IMR-90 (cell line): ENCODE measurements at regions not wholly inside any gene's neighbourhood (a gene's known extent, or its start where the extent isn't known, plus 50 kb on each side); places are given as distances from the start of the nearest gene placed in this dataset.

ENCODE experiments used
- ATAC-seq: fragments of 200-7000 bp; cut with Tn5 transposase; 2 replicates; pipeline ENCODE4 v1.9.1; 2020; ENCODE audit warnings: low read depth, mild to moderate bottlenecking, moderate library complexity
- BruUV-seq: library from RNA; stranded (reverse); fragments of 400-500 nt; replicated peaks from 2 replicates; lab custom pipeline; 2021; lab: Mats Ljungman, UMichigan
- CTCF ChIA-PET: fragments of 300-600 bp; formaldehyde crosslinking; extraction: SDS; loops from one replicate; lab custom pipeline; 2021; ENCODE audit warnings: antibody characterized with exemption; lab: Yijun Ruan, JAX
- POLR2A ChIA-PET: fragments of 300-600 bp; sonication (Branson Sonifier 250); formaldehyde crosslinking; loops from one replicate; lab custom pipeline; 2022; ENCODE audit warnings: antibody characterized with exemption; ENCODE audit not compliant: unreplicated experiment; lab: Charles Lee
- DNase-seq: peaks from one replicate; pipeline ENCODE4 v3.0.0; 2013
- H2AFZ ChIP-seq: replicated peaks from 2 replicates; pipeline ENCODE3; 2013; ENCODE audit warnings: low read length, mild to moderate bottlenecking; ENCODE audit not compliant: poor library complexity
- H2AK5ac ChIP-seq: 2 replicates; pipeline ENCODE4 v1.6.1; 2013; ENCODE audit warnings: low read depth, low read length, inconsistent platforms
- H2AK9ac ChIP-seq: replicated peaks from 2 replicates; pipeline ENCODE3; 2013; ENCODE audit warnings: mild to moderate bottlenecking, low read depth, low read length, moderate library complexity; ENCODE audit not compliant: poor library complexity
- H2BK120ac ChIP-seq: 2 replicates; pipeline ENCODE4 v1.6.1; 2013; ENCODE audit warnings: low read depth, low read length, inconsistent platforms
- H2BK15ac ChIP-seq: 3 replicates; pipeline ENCODE4 v1.6.1; 2013; ENCODE audit warnings: low read depth, low read length, inconsistent platforms
- H2BK20ac ChIP-seq: 2 replicates; pipeline ENCODE4 v1.6.1; 2013; ENCODE audit warnings: low read depth, mild to moderate bottlenecking, inconsistent platforms, low read length, moderate library complexity
- H2BK5ac ChIP-seq: 2 replicates; pipeline ENCODE4 v1.6.1; 2013; ENCODE audit warnings: mild to moderate bottlenecking, low read depth, low read length, inconsistent platforms; ENCODE audit not compliant: poor library complexity, severe bottlenecking
- H3K14ac ChIP-seq: replicated peaks from 2 replicates; pipeline ENCODE4 v1.6.1; 2013; ENCODE audit warnings: low read depth, low read length, inconsistent platforms
- H3K18ac ChIP-seq: 2 replicates; pipeline ENCODE4 v1.6.1; 2013; ENCODE audit warnings: low read depth, low read length, control low read depth
- H3K23ac ChIP-seq: 2 replicates; pipeline ENCODE4 v1.6.1; 2013; ENCODE audit warnings: low read depth, low read length, inconsistent platforms
- H3K27ac ChIP-seq: 2 replicates; pipeline ENCODE4 v1.5.1; 2013; ENCODE audit warnings: mild to moderate bottlenecking, control low read depth, low read length; ENCODE audit not compliant: insufficient read depth
- H3K27me3 ChIP-seq: 2 replicates; pipeline ENCODE4 v1.6.1; 2013; ENCODE audit warnings: low read length; ENCODE audit not compliant: control insufficient read depth, insufficient read depth
- H3K36me3 ChIP-seq: 2 replicates; pipeline ENCODE4 v1.6.1; 2013; ENCODE audit warnings: low read length, mixed read lengths; ENCODE audit not compliant: control insufficient read depth, insufficient read depth
- H3K4ac ChIP-seq: 2 replicates; pipeline ENCODE4 v1.6.1; 2013; ENCODE audit warnings: low read depth, low read length, inconsistent platforms
- H3K4me1 ChIP-seq: 2 replicates; pipeline ENCODE4 v1.6.1; 2013; ENCODE audit warnings: low read length, mixed read lengths; ENCODE audit not compliant: control insufficient read depth, insufficient read depth
- H3K4me2 ChIP-seq: 2 replicates; pipeline ENCODE4 v1.6.1; 2013; ENCODE audit warnings: low read depth, mild to moderate bottlenecking, control low read depth, low read length, moderate library complexity
- H3K4me3 ChIP-seq: 2 replicates; pipeline ENCODE4 v1.5.1; 2013; ENCODE audit warnings: low read depth, mild to moderate bottlenecking, control low read depth, low read length, moderate library complexity; ENCODE audit not compliant: insufficient read depth
- H3K56ac ChIP-seq: 2 replicates; pipeline ENCODE4 v1.6.1; 2013; ENCODE audit warnings: low read length, inconsistent platforms; ENCODE audit not compliant: insufficient read depth; ENCODE audit errors: extremely low read depth
- H3K79me1 ChIP-seq, 2 experiments: 2 replicates each; pipeline ENCODE4 v1.6.1; 2013; ENCODE audit warnings: low read length in 2 of 2, inconsistent platforms in 1 of 2, low read depth in 1 of 2
- H3K9ac ChIP-seq: 2 replicates; pipeline ENCODE4 v1.6.1; 2013; ENCODE audit warnings: low read depth, low read length, control low read depth
- H3K9me1 ChIP-seq: 2 replicates; pipeline ENCODE4 v1.6.1; 2013; ENCODE audit warnings: low read length, inconsistent platforms; ENCODE audit not compliant: insufficient read depth
- H3K9me3 ChIP-seq: 2 replicates; pipeline ENCODE4 v1.6.1; 2013; ENCODE audit warnings: low read length; ENCODE audit not compliant: control insufficient read depth, insufficient read depth
- H4K20me1 ChIP-seq: 2 replicates; pipeline ENCODE4 v1.6.1; 2013; ENCODE audit warnings: low read length, inconsistent platforms; ENCODE audit not compliant: insufficient read depth
- H4K5ac ChIP-seq: 2 replicates; pipeline ENCODE4 v1.6.1; 2013; ENCODE audit warnings: mild to moderate bottlenecking, low read depth, low read length, control low read depth
- H4K8ac ChIP-seq, 2 experiments: 2 replicates each; pipeline ENCODE4 v1.6.1; 2013; ENCODE audit warnings: low read depth in 2 of 2, low read length in 2 of 2, control low read depth in 1 of 2, inconsistent platforms in 1 of 2
- H4K91ac ChIP-seq: 2 replicates; pipeline ENCODE4 v1.6.1; 2013; ENCODE audit warnings: low read depth, low read length, inconsistent platforms; ENCODE audit not compliant: insufficient read depth
- SMC3 ChIP-seq: fragments of 150-350 bp; IDR thresholded peaks from 2 replicates; pipeline ENCODE4 v1.6.1; 2016; ENCODE audit warnings: low read depth, mild to moderate bottlenecking, antibody characterized with exemption, low read length, moderate library complexity
- WGBS, 2 experiments: methylation state at CpG; one replicate each; pipeline versions ENCODE4 v1.1.5 to v1.1.7; 2013; ENCODE audit warnings: missing lambda C conversion rate in 2 of 2; ENCODE audit not compliant: insufficient read length in 1 of 2; ENCODE audit errors: extremely low coverage in 2 of 2; 5-methylcytosine and 5-hydroxymethylcytosine counted together
- dilution Hi-C: fragments of 300-500 bp; cut with HindIII; formaldehyde crosslinking; loops from one replicate; pipeline ENCODE4 v1.14.3; 2018; ENCODE audit warnings: low sequenced_read_pairs; ENCODE audit not compliant: unreplicated experiment
- in situ Hi-C: fragments of 300-500 bp; cut with MboI; formaldehyde crosslinking; loops from 3 replicates; pipeline ENCODE4 v1.14.3; 2019; ENCODE audit warnings: low sequenced_read_pairs, inconsistent platforms, mixed read lengths
- intact Hi-C: fragments of 100-400 bp; cut with micrococcal nuclease; formaldehyde crosslinking; loops from 2 replicates; pipeline ENCODE4 v1.10.0; 2022
- TF ChIP-seq, protein P1 (sequence below): conservative IDR thresholded peaks from 2 replicates; pipeline ENCODE4 v1.5.1; 2012; ENCODE audit warnings: mild to moderate bottlenecking, low read depth, low read length, improper control_type of control experiment
- TF ChIP-seq, protein P2 (sequence below): fragments of 150-350 bp; IDR thresholded peaks from 2 replicates; pipeline ENCODE4 v1.6.1; 2017; ENCODE audit warnings: mild to moderate bottlenecking, antibody characterized with exemption, low read length, low read depth

DNA sequence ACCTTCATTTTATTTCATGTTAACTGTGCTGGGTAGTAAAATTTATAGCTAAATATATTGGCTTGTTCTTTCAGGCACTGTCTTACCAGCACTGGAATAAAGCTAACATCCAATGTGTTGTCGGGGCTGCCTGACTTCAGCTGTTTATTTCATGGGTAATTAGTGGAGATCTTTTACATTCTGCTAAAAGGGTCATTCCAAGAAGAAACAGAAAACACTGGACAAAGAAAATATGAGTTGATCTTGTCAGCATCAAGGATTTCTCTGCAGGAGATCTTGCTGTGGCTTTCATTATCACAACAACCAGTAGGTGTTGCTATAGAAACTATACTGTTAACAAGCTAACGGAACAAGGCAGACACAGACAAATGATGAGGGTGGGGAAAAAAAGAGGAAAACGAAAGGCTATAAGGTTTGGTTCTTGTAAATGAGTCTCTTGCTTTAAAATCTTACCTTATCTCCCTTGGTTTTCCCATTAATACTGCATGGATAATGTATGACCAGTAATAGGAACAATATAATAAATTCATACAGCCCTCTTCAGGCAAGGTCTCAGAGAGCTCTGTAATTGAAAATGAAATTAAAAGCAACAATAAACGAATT lies 206.8 kb downstream of the SIM1 start:
- Histone ChIP-seq H3K9ac (no peak overlapping the region), H2BK5ac (no peak overlapping the region), H2AK9ac (no peak overlapping the region), H4K20me1 (no peaks in the 10 kb centered on the region), H2BK120ac (0 out of 2 replicates have a peak overlapping the region, but pooled peaks have one; percentile 3), H3K79me1 (no peaks in the 10 kb centered on the region), H2AK5ac (no peak overlapping the region), H3K4ac (no peak overlapping the region), H4K8ac (no peak overlapping the region), H4K5ac (no peak overlapping the region), H3K27me3 (no peaks in the 10 kb centered on the region), H2BK15ac (no peak overlapping the region), H2BK20ac (0 out of 2 replicates have a peak overlapping the region, but pooled peaks have one; percentile 27), H4K91ac (no peak overlapping the region), H2AFZ (no peak overlapping the region), H3K9me1 (no peaks in the 10 kb centered on the region), H3K9me3 (no peaks in the 10 kb centered on the region), H3K27ac (no peak overlapping the region), H3K14ac (no peak overlapping the region), H3K36me3 (no peaks in the 10 kb centered on the region), H3K56ac (no peak overlapping the region), H3K18ac (no peak overlapping the region), H3K4me1 (no peaks in the 10 kb centered on the region; the same call in 1 of the 2 replicates), H3K23ac (no peak overlapping the region), H3K4me2 (peak overlapping the region; percentile 94), H3K4me3 (peak overlapping the region; percentile 1; the same call in 1 of the 2 replicates)
- ChIA-PET POLR2A (no interaction called here), CTCF (interaction anchor here (0.7 to 1.6 kb wide), 8 partner anchors 9 to 198 kb away, joined by 3 to 9 read pairs (median 4); no protein-coding TSS in a partner anchor)
- dilution Hi-C loops, result no loop called here
- ATAC-seq (peak; percentile 90), DNase-seq (peak; percentile 68)
- in situ Hi-C loops, result no loop called here
- BruUV-seq, result no TSS peak
- no CpG with 5 or more reads among the region's 4 CpGs for WGBS, 2 experiments
- TF ChIP-seq, protein P1, sequence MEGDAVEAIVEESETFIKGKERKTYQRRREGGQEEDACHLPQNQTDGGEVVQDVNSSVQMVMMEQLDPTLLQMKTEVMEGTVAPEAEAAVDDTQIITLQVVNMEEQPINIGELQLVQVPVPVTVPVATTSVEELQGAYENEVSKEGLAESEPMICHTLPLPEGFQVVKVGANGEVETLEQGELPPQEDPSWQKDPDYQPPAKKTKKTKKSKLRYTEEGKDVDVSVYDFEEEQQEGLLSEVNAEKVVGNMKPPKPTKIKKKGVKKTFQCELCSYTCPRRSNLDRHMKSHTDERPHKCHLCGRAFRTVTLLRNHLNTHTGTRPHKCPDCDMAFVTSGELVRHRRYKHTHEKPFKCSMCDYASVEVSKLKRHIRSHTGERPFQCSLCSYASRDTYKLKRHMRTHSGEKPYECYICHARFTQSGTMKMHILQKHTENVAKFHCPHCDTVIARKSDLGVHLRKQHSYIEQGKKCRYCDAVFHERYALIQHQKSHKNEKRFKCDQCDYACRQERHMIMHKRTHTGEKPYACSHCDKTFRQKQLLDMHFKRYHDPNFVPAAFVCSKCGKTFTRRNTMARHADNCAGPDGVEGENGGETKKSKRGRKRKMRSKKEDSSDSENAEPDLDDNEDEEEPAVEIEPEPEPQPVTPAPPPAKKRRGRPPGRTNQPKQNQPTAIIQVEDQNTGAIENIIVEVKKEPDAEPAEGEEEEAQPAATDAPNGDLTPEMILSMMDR, result 0 out of 2 replicates have a peak, but pooled peaks have one; percentile 21
- TF ChIP-seq, protein P2, sequence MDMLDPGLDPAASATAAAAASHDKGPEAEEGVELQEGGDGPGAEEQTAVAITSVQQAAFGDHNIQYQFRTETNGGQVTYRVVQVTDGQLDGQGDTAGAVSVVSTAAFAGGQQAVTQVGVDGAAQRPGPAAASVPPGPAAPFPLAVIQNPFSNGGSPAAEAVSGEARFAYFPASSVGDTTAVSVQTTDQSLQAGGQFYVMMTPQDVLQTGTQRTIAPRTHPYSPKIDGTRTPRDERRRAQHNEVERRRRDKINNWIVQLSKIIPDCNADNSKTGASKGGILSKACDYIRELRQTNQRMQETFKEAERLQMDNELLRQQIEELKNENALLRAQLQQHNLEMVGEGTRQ, result no peak
- TF ChIP-seq SMC3, result peak; percentile 18; the same call in 1 of the 2 replicates
- intact Hi-C loops, result no loop called here
